HG02678 (cell line): ENCODE measurements at regions not wholly inside any gene's neighbourhood (a gene's known extent, or its start where the extent isn't known, plus 50 kb on each side); places are given as distances from the start of the nearest gene placed in this dataset.

Source experiments
- ATAC-seq: cut with Tn5 transposase; IDR thresholded peaks from one replicate; pipeline ENCODE4 v1.9.1; 2021; ENCODE audit warnings: mild to moderate bottlenecking, moderate library complexity; ENCODE audit not compliant: unreplicated experiment

DNA sequence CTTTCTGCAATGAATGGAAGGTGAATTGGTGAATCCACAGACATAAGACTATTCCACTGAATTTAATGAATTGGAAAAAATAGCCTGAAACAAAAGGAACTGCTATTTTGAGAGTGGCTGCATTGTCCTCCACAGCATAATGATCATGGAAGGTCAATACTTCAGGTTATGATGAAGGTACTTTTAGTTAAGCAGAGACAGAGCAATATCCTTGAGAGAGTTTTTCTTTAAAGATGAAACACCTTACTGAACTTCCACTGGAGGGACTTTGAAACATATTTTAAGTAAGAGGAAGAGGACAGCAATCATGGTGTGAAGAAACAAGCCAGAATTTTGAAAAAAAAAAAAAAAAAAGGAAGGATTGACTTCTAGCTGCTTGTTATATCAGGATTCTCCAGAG is 68.8 kb upstream of the DPP10 start:
- no peak for ATAC-seq

- ATAC-seq, result no peak
These were observed 58.0 kb upstream of the DPP10 start for GRCh38 chr2:114384441-114384840.

DNA sequence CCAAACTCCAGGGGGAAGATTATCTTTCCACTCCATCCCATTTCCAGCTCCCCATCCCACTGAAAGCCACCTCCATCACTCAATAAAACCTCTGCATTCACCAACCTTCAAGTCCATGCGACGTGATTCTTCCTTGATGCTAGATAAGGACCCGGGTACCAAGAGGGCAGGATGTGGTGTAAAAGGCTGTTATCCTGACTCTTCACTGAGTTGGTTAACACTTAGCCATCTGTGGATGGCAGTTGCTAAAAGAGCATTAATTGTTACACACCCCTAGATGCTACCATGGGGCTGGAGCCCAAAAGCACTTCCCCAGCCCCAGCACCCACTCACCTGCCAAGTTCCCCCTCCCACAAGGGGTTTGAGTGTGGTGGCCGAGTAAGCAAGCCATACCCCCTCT is 53.4 kb upstream of the DPP10 start:
- no peak for ATAC-seq
